GM21786 (cell line): ENCODE measurements at regions not wholly inside any gene's neighbourhood (a gene's known extent, or its start where the extent isn't known, plus 50 kb on each side); places are given as distances from the start of the nearest gene placed in this dataset.
A peak's percentile ranks its signal among the peaks of the same experiment; 100 is the strongest.

Experiments used
- ATAC-seq: cut with Tn5 transposase; IDR thresholded peaks from one replicate; pipeline ENCODE4 v1.9.1; 2021; ENCODE audit not compliant: unreplicated experiment

- ATAC-seq = peak; percentile 79
These were observed 65.0 kb upstream of the TES start for GRCh38 chr7:116145245-116145852.

DNA sequence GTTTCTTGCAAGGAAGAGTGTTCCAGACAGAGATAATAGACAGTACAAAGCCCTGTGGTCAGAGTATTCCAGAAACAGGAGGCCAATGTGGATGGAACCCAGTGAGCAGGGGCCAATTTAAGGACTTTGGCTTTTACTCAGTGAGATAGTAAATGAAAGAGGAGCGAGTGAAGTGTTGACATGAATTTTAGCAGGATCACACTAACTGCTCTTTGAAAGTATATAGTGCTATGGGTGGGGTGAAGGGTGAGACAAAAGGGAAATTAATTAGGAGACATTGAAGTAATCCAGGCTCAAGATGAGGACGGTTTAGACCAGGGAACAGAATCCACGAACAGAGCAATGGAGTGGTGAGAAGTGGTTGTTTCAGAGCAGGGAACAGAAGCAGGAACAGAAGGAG lies 62.2 kb upstream of the TES start:
- ATAC-seq = no peak

- no peak for ATAC-seq
These were observed 61.7 kb upstream of the TES start for GRCh38 chr7:116148626-116149025.

- ATAC-seq = peak; percentile 95
These were observed 59.8 kb upstream of the TES start for GRCh38 chr7:116150588-116150987.

GRCh38 chr7:116152276-116152675 lies 58.1 kb upstream of the TES start:
- ATAC-seq = no peak

- ATAC-seq = no peak
These were observed 57.3 kb upstream of the TES start for GRCh38 chr7:116153050-116153449.

- ATAC-seq = peak; percentile 32
These were observed 50.6 kb upstream of the TES start for GRCh38 chr7:116159711-116160110.
